ENCODE measurements at regions not wholly inside any gene's neighbourhood (a gene's known extent, or its start where the extent isn't known, plus 50 kb on each side); places are given as distances from the start of the nearest gene placed in this dataset.

- no peak for ATAC-seq
- CTCF ChIA-PET, result no interaction called here
- Mint-ChIP-seq H3K4me3 (no peak overlapping the region), H3K4me1 (no peaks in the 10 kb centered on the region), H3K36me3 (ENCODE audit: low read depth) (no peaks in the 10 kb centered on the region), H3K9me3 (ENCODE audit: low read depth) (peaks cover 4% of the 10 kb centered on the region), H3K27ac (no peak overlapping the region), H3K27me3 (no peaks in the 10 kb centered on the region)
- DNase-seq, result no peak
- POLR2A ChIA-PET, result no interaction called here
- intact Hi-C loops (cut with DNase I, micrococcal nuclease), result no loop called here
Observed at GRCh38 chr2:82819951-82820350, 1639.1 kb downstream of the SUCLG1 start.

GRCh38 chr2:82814146-82814545, 1644.9 kb downstream of the SUCLG1 start:
- Mint-ChIP-seq H3K4me1 (no peaks in the 10 kb centered on the region), H3K4me3 (no peak overlapping the region), H3K27me3 (no peaks in the 10 kb centered on the region), H3K36me3 (ENCODE audit: low read depth) (no peaks in the 10 kb centered on the region), H3K9me3 (ENCODE audit: low read depth) (no peaks in the 10 kb centered on the region), H3K27ac (no peak overlapping the region)
- CTCF ChIA-PET, result no interaction called here
- no peak for ATAC-seq
- POLR2A ChIA-PET, result no interaction called here
- intact Hi-C loops (cut with DNase I, micrococcal nuclease), result no loop called here
- no peak for DNase-seq

- H3K27ac Mint-ChIP-seq, result no peak overlapping the region
- no peaks in the 10 kb centered on the region for H3K4me1 Mint-ChIP-seq
- H3K36me3 Mint-ChIP-seq (ENCODE audit: low read depth), result no peaks in the 10 kb centered on the region
- ATAC-seq (no peak), DNase-seq (no peak)
- H3K4me3 Mint-ChIP-seq, result no peak overlapping the region
- H3K9me3 Mint-ChIP-seq (ENCODE audit: low read depth), result peaks cover 4% of the 10 kb centered on the region
- POLR2A ChIA-PET, result no interaction called here
- intact Hi-C loops (cut with DNase I, micrococcal nuclease), result no loop called here
- no peaks in the 10 kb centered on the region for H3K27me3 Mint-ChIP-seq
- CTCF ChIA-PET, result no interaction called here
Observed at GRCh38 chr2:82811946-82812345, 1647.1 kb downstream of the SUCLG1 start.

- ATAC-seq (no peak), DNase-seq (no peak)
- H3K9me3 Mint-ChIP-seq (ENCODE audit: low read depth), result peaks cover 31% of the 10 kb centered on the region
- intact Hi-C loops (cut with DNase I, micrococcal nuclease), result no loop called here
- ChIA-PET CTCF (no interaction called here), POLR2A (no interaction called here)
- H3K27me3 Mint-ChIP-seq, result no peaks in the 10 kb centered on the region
- H3K36me3 Mint-ChIP-seq (ENCODE audit: low read depth), result no peaks in the 10 kb centered on the region
- H3K4me3 Mint-ChIP-seq, result no peak overlapping the region
- no peak overlapping the region for H3K27ac Mint-ChIP-seq
- no peaks in the 10 kb centered on the region for H3K4me1 Mint-ChIP-seq
Observed at GRCh38 chr2:82803307-82803706, 1655.8 kb downstream of the SUCLG1 start.

GRCh38 chr2:82797469-82797868, 1661.6 kb downstream of the SUCLG1 start:
- POLR2A ChIA-PET, result no interaction called here
- no peak overlapping the region for H3K27ac Mint-ChIP-seq
- no peak for ATAC-seq
- CTCF ChIA-PET, result no interaction called here
- H3K36me3 Mint-ChIP-seq (ENCODE audit: low read depth), result no peaks in the 10 kb centered on the region
- intact Hi-C loops (cut with DNase I, micrococcal nuclease), result no loop called here
- H3K9me3 Mint-ChIP-seq (ENCODE audit: low read depth), result peaks cover 5% of the 10 kb centered on the region
- no peaks in the 10 kb centered on the region for H3K27me3 Mint-ChIP-seq
- H3K4me3 Mint-ChIP-seq, result no peak overlapping the region
- H3K4me1 Mint-ChIP-seq, result no peaks in the 10 kb centered on the region
- no peak for DNase-seq

- no peaks in the 10 kb centered on the region for H3K4me1 Mint-ChIP-seq
- H3K36me3 Mint-ChIP-seq (ENCODE audit: low read depth), result no peaks in the 10 kb centered on the region
- POLR2A ChIA-PET, result no interaction called here
- H3K27me3 Mint-ChIP-seq, result no peaks in the 10 kb centered on the region
- H3K9me3 Mint-ChIP-seq (ENCODE audit: low read depth), result no peaks in the 10 kb centered on the region
- H3K27ac Mint-ChIP-seq, result no peak overlapping the region
- ATAC-seq (no peak), DNase-seq (no peak)
- CTCF ChIA-PET, result no interaction called here
- intact Hi-C loops (cut with DNase I, micrococcal nuclease), result no loop called here
- H3K4me3 Mint-ChIP-seq, result no peak overlapping the region
Observed at GRCh38 chr2:82796132-82796531, 1662.9 kb downstream of the SUCLG1 start.

- H3K36me3 Mint-ChIP-seq (ENCODE audit: low read depth), result no peaks in the 10 kb centered on the region
- DNase-seq (no peak), ATAC-seq (no peak)
- no peaks in the 10 kb centered on the region for H3K27me3 Mint-ChIP-seq
- H3K4me3 Mint-ChIP-seq, result no peak overlapping the region
- POLR2A ChIA-PET, result no interaction called here
- intact Hi-C loops (cut with DNase I, micrococcal nuclease), result no loop called here
- CTCF ChIA-PET, result no interaction called here
- no peaks in the 10 kb centered on the region for H3K4me1 Mint-ChIP-seq
- H3K27ac Mint-ChIP-seq, result no peak overlapping the region
- no peaks in the 10 kb centered on the region for H3K9me3 Mint-ChIP-seq (ENCODE audit: low read depth)
Observed at GRCh38 chr2:82795446-82795845, 1663.6 kb downstream of the SUCLG1 start.

GRCh38 chr2:82793711-82794435, 1665.2 kb downstream of the SUCLG1 start:
- ChIA-PET CTCF (no interaction called here), POLR2A (no interaction called here)
- Mint-ChIP-seq H3K27ac (no peak overlapping the region), H3K27me3 (no peaks in the 10 kb centered on the region), H3K9me3 (ENCODE audit: low read depth) (no peaks in the 10 kb centered on the region), H3K4me3 (no peak overlapping the region), H3K4me1 (no peaks in the 10 kb centered on the region), H3K36me3 (ENCODE audit: low read depth) (no peaks in the 10 kb centered on the region)
- intact Hi-C loops (cut with DNase I, micrococcal nuclease), result no loop called here
- no peak for DNase-seq
- ATAC-seq, result no peak

- ChIA-PET POLR2A (no interaction called here), CTCF (no interaction called here)
- DNase-seq, result no peak
- H3K4me1 Mint-ChIP-seq, result no peaks in the 10 kb centered on the region
- ATAC-seq, result no peak
- no peak overlapping the region for H3K4me3 Mint-ChIP-seq
- no peaks in the 10 kb centered on the region for H3K36me3 Mint-ChIP-seq (ENCODE audit: low read depth)
- H3K9me3 Mint-ChIP-seq (ENCODE audit: low read depth), result peaks cover 1% of the 10 kb centered on the region
- no peaks in the 10 kb centered on the region for H3K27me3 Mint-ChIP-seq
- intact Hi-C loops (cut with DNase I, micrococcal nuclease), result no loop called here
- no peak overlapping the region for H3K27ac Mint-ChIP-seq
Observed at GRCh38 chr2:82792316-82792715, 1666.8 kb downstream of the SUCLG1 start.

- ChIA-PET CTCF (no interaction called here), POLR2A (no interaction called here)
- no peaks in the 10 kb centered on the region for H3K36me3 Mint-ChIP-seq (ENCODE audit: low read depth)
- peaks cover 1% of the 10 kb centered on the region for H3K9me3 Mint-ChIP-seq (ENCODE audit: low read depth)
- ATAC-seq (no peak), DNase-seq (no peak)
- H3K27ac Mint-ChIP-seq, result no peak overlapping the region
- H3K4me3 Mint-ChIP-seq, result no peak overlapping the region
- intact Hi-C loops (cut with DNase I, micrococcal nuclease), result no loop called here
- no peaks in the 10 kb centered on the region for H3K27me3 Mint-ChIP-seq
- no peaks in the 10 kb centered on the region for H3K4me1 Mint-ChIP-seq
Observed at GRCh38 chr2:82790206-82791021, 1668.7 kb downstream of the SUCLG1 start.

GRCh38 chr2:82789851-82790205, 1669.3 kb downstream of the SUCLG1 start:
- no peaks in the 10 kb centered on the region for H3K36me3 Mint-ChIP-seq (ENCODE audit: low read depth)
- H3K4me3 Mint-ChIP-seq, result no peak overlapping the region
- ChIA-PET CTCF (no interaction called here), POLR2A (no interaction called here)
- no peaks in the 10 kb centered on the region for H3K27me3 Mint-ChIP-seq
- intact Hi-C loops (cut with DNase I, micrococcal nuclease), result no loop called here
- ATAC-seq, result no peak
- no peaks in the 10 kb centered on the region for H3K4me1 Mint-ChIP-seq
- peaks cover 1% of the 10 kb centered on the region for H3K9me3 Mint-ChIP-seq (ENCODE audit: low read depth)
- DNase-seq, result no peak
- no peak overlapping the region for H3K27ac Mint-ChIP-seq

- CTCF ChIA-PET, result no interaction called here
- no peak overlapping the region for H3K27ac Mint-ChIP-seq
Observed at GRCh38 chr2:82781176-82781915, 1677.7 kb downstream of the SUCLG1 start.

More at GRCh38 chr2:82781176-82781915, 1677.7 kb downstream of the SUCLG1 start:
- ATAC-seq (no peak), DNase-seq (no peak)
- no peak overlapping the region for H3K4me3 Mint-ChIP-seq
- H3K9me3 Mint-ChIP-seq (ENCODE audit: low read depth), result no peaks in the 10 kb centered on the region
- no peaks in the 10 kb centered on the region for H3K36me3 Mint-ChIP-seq (ENCODE audit: low read depth)
- no peaks in the 10 kb centered on the region for H3K4me1 Mint-ChIP-seq
- POLR2A ChIA-PET, result no interaction called here
- intact Hi-C loops (cut with DNase I, micrococcal nuclease), result no loop called here
- no peaks in the 10 kb centered on the region for H3K27me3 Mint-ChIP-seq

Measured in activated CD4-positive, alpha-beta T cell treated with anti-CD3 and anti-CD28 coated beads for 36 hours (primary cell).